ENCODE measurements at regions not wholly inside any gene's neighbourhood (a gene's known extent, or its start where the extent isn't known, plus 50 kb on each side); places are given as distances from the start of the nearest gene placed in this dataset.

DNA sequence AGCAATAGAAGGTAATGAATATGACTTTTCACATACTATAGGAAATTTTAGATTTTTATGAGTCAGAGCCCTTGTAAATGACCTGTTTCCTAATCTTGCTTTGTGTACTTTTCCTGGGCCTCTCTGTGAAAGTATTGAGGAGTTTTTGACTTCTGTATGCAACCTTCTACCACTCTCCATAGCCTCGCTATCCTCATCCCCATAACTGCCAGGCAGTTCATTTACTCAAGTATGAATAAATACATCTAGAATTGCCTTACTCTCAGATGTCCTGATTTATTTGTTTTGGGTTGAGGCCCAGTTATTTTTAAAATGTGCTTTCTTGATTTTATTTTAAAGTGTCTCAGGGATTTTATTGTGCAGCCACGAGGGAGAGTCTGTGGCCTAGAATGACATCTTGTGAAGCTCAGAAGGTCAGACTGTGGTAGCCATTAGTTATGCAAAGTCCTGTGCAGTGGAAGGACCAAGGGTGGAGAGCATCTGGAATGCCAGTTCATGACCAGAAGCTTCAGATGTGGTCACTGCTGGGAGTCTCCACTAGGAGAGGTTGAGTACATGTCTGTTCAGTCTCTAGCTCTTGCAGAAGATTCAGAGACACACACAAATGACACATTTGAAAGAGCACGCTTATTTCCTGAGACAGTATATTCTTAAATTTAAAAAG is 346.2 kb upstream of the IMPG1 start:
- ATAC-seq (ENCODE audit: low FRiP score), result no peak

DNA sequence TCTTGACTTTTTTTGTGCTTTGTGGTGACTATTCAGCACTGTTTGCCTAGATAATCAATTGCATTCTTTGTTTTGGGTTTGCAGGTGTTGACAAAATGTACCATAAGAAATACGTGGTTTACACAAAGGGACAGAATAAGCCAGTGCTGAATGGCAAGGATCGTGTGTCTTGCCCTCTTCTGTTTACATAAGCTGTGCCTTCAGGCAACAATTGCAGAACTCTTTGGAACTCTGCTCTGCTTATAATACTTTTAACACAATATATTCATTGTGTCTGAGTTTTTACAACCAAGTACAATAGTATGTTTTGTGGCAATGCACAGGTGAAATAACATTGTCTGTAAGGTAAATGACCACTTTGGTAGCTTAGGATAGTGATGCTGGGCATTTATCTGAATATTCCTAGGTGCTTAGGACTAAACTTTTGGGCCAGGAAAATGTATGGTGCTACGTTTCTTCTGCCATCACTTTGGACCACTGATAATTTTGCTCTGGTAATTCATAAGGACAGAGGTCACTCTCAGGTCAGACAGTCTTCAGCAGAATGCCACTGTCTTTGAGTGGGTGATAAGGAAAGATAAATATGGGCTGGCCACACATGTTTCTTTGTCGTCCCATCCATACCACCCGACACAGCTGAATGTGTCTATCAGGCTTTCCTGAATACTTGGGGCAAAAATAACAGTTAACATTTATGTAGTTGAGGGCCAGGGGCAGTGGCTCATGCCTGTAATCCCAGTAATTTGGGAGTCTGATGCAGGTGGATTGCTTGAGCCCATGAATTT is 344.6 kb upstream of the IMPG1 start:
- WGBS, 2 donors, result 20 to 24% methylated on average over 5 of the region's 5 CpGs
- H3K4me3 ChIP-seq (ENCODE audit: low read length in 2 of 2), result no peak overlapping the region
- no peaks in the 10 kb centered on the region for H3K9me3 ChIP-seq (ENCODE audit: control insufficient read depth, low read length)
- intact Hi-C loops (cut with DNase I), result no loop called here
- H3K4me1 ChIP-seq (ENCODE audit: control insufficient read depth in 1 of 2, insufficient read depth in 2 of 2, low read length in 2 of 2), result peaks cover 0 to 2% of the 10 kb centered on the region in 2 donors
- H3K27ac ChIP-seq (ENCODE audit: low read depth in 1 of 2, low read length in 2 of 2), result no peak overlapping the region
- no peak for DNase-seq
- peak; percentile 11 for ATAC-seq (ENCODE audit: low FRiP score)
- no peaks in the 10 kb centered on the region for H3K36me3 ChIP-seq (ENCODE audit: control insufficient read depth in 1 of 2, insufficient read depth in 2 of 2, low read length in 1 of 2)
- no peaks in the 10 kb centered on the region for H3K27me3 ChIP-seq (ENCODE audit: control insufficient read depth in 1 of 2, insufficient read depth in 2 of 2, low read length in 1 of 2)

More for the DNA sequence above, 346.2 kb upstream of the IMPG1 start:
- DNase-seq, result no peak
- 39 to 50% methylated on average over 3 of the region's 3 CpGs for WGBS, 2 donors
- Histone ChIP-seq H3K9me3 (ENCODE audit: control insufficient read depth, low read length) (no peaks in the 10 kb centered on the region), H3K27ac (ENCODE audit: low read depth in 1 of 2, low read length in 2 of 2) (no peak overlapping the region), H3K27me3 (ENCODE audit: control insufficient read depth in 1 of 2, insufficient read depth in 2 of 2, low read length in 1 of 2) (no peaks in the 10 kb centered on the region), H3K4me3 (ENCODE audit: low read length in 2 of 2) (no peak overlapping the region), H3K36me3 (ENCODE audit: control insufficient read depth in 1 of 2, insufficient read depth in 2 of 2, low read length in 1 of 2) (no peaks in the 10 kb centered on the region), H3K4me1 (ENCODE audit: control insufficient read depth in 1 of 2, insufficient read depth in 2 of 2, low read length in 2 of 2) (peaks cover 0 to 2% of the 10 kb centered on the region in 2 donors)
- intact Hi-C loops (cut with DNase I), result no loop called here

DNA sequence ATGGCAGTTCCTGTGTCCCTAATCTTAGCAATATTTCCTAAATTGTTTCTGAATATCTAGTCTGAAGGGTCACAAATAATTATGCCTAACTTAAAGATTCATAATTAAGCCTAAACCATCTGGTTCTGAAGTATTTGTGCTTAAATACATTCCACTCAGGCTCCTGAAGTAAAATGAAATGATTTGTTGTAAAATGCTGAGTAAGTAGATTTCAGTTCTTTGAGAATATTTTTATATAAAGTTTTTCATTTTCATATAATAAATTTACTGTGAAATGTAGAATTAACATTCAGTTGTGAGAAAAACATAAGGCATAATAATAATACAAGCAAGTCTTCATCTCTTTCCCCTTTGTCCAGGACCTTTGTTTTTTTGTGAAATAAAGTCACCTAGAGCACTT is 330.6 kb upstream of the IMPG1 start:
- Histone ChIP-seq H3K27me3 (ENCODE audit: control insufficient read depth in 1 of 2, insufficient read depth in 2 of 2, low read length in 1 of 2) (no peaks in the 10 kb centered on the region), H3K4me1 (ENCODE audit: control insufficient read depth in 1 of 2, insufficient read depth in 2 of 2, low read length in 2 of 2) (no peaks in the 10 kb centered on the region), H3K27ac (ENCODE audit: low read depth in 1 of 2, low read length in 2 of 2) (no peak overlapping the region), H3K9me3 (ENCODE audit: control insufficient read depth, low read length) (no peaks in the 10 kb centered on the region), H3K36me3 (ENCODE audit: control insufficient read depth in 1 of 2, insufficient read depth in 2 of 2, low read length in 1 of 2) (no peaks in the 10 kb centered on the region), H3K4me3 (ENCODE audit: low read length in 2 of 2) (no peak overlapping the region)
- DNase-seq, result no peak
- no peak for ATAC-seq (ENCODE audit: low FRiP score)
- intact Hi-C loops (cut with DNase I), result no loop called here

DNA sequence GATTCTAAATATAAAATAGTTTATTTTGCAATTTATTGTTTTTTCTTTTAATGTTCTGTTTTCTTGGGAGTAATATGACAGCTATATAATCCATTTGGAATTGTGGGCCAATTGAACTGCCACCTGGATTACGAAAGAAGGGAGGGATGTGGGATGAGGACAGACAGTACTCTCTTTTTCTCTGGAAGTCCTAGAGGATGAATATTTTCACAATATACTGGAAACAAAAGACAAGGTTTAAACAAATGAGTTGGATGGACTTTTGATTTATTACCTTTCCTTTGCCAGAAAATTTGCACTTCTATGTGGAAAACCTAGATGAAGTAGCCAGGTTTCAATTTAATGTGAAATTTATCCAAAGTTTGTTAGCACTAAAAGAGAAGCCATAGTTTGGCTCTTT is 325.5 kb upstream of the IMPG1 start:
- intact Hi-C loops (cut with DNase I), result no loop called here
- Histone ChIP-seq H3K27ac (ENCODE audit: low read depth in 1 of 2, low read length in 2 of 2) (no peak overlapping the region), H3K9me3 (ENCODE audit: control insufficient read depth, low read length) (no peaks in the 10 kb centered on the region), H3K4me3 (ENCODE audit: low read length in 2 of 2) (no peak overlapping the region), H3K27me3 (ENCODE audit: control insufficient read depth in 1 of 2, insufficient read depth in 2 of 2, low read length in 1 of 2) (no peaks in the 10 kb centered on the region), H3K36me3 (ENCODE audit: control insufficient read depth in 1 of 2, insufficient read depth in 2 of 2, low read length in 1 of 2) (no peaks in the 10 kb centered on the region), H3K4me1 (ENCODE audit: control insufficient read depth in 1 of 2, insufficient read depth in 2 of 2, low read length in 2 of 2) (no peaks in the 10 kb centered on the region)
- ATAC-seq (ENCODE audit: low FRiP score), result no peak
- no peak for DNase-seq
- 87 to 90% methylated on average over 1 of the region's 1 CpG for WGBS, 2 donors

DNA sequence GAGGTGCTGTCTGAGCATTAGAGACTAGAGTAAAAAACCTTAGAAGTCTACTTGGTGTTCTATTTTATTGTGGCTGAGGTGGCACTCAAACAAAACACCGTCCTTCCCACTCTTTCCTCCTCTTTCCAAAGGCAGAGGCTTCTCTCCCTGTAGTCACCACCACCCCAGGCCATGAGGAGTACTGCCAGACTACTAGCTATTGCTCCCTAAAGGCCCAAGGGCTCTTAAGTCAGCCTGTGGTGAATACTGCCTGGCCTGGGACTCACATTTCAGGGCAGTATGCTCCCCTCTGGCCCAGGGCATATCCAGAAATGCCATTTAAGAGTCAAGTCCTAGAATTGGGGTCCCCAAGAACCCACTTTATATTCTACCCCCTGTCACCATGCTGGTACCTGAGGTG is 309.7 kb upstream of the IMPG1 start:
- DNase-seq, result no peak
- WGBS, 2 donors, result 62 to 66% methylated on average over 1 of the region's 1 CpG
- Histone ChIP-seq H3K4me1 (ENCODE audit: control insufficient read depth in 1 of 2, insufficient read depth in 2 of 2, low read length in 2 of 2) (no peaks in the 10 kb centered on the region), H3K9me3 (ENCODE audit: control insufficient read depth, low read length) (peaks cover 8% of the 10 kb centered on the region), H3K27me3 (ENCODE audit: control insufficient read depth in 1 of 2, insufficient read depth in 2 of 2, low read length in 1 of 2) (no peaks in the 10 kb centered on the region), H3K27ac (ENCODE audit: low read depth in 1 of 2, low read length in 2 of 2) (no peak overlapping the region), H3K4me3 (ENCODE audit: low read length in 2 of 2) (no peak overlapping the region), H3K36me3 (ENCODE audit: control insufficient read depth in 1 of 2, insufficient read depth in 2 of 2, low read length in 1 of 2) (no peaks in the 10 kb centered on the region)
- intact Hi-C loops (cut with DNase I), result no loop called here
- no peak for ATAC-seq (ENCODE audit: low FRiP score)

DNA sequence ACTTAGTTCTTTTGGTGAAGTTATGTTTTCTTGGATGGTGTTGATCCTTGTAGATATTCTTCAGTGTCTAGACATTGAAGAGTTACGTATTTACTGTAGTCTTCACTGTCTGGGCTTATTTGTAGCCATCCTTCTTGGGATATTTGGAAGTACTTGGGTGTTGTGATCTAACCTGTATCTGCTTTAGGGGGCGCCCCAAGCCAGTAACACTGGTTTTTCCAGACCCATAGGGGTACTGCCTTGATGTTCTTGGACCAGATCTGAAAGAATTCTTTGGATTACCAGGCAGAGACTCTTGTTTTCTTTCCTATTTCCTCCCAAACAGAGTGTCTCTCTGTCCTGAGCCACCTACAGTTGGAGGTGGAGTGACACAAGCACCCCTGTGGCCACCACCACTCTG is 309.1 kb upstream of the IMPG1 start:
- 50 to 54% methylated on average over 2 of the region's 2 CpGs for WGBS, 2 donors
- DNase-seq (no peak), ATAC-seq (ENCODE audit: low FRiP score) (no peak)
- Histone ChIP-seq H3K4me1 (ENCODE audit: control insufficient read depth in 1 of 2, insufficient read depth in 2 of 2, low read length in 2 of 2) (no peaks in the 10 kb centered on the region), H3K9me3 (ENCODE audit: control insufficient read depth, low read length) (peaks cover 8% of the 10 kb centered on the region), H3K27me3 (ENCODE audit: control insufficient read depth in 1 of 2, insufficient read depth in 2 of 2, low read length in 1 of 2) (no peaks in the 10 kb centered on the region), H3K36me3 (ENCODE audit: control insufficient read depth in 1 of 2, insufficient read depth in 2 of 2, low read length in 1 of 2) (no peaks in the 10 kb centered on the region), H3K27ac (ENCODE audit: low read depth in 1 of 2, low read length in 2 of 2) (no peak overlapping the region), H3K4me3 (ENCODE audit: low read length in 2 of 2) (no peak overlapping the region)
- intact Hi-C loops (cut with DNase I), result no loop called here

DNA sequence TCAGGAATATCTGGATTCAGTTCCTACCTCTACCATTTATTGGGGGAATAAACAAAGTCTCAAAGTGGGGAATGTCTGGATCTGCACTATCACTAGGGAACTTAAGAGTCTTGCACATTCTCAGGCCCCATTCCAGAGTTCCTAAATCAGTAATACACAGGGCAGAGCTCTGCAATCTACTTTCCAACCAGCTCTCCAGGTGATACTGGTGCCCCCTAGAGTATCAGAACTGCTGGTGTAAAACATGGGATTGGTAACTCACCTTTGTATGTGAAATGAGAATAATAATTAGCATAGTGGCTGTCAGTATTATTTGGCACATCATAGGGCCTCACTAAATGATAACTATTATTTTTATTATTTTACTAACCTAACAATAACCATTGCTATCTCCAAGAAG is 278.8 kb upstream of the IMPG1 start:
- Histone ChIP-seq H3K27ac (ENCODE audit: low read depth in 1 of 2, low read length in 2 of 2) (no peak overlapping the region), H3K9me3 (ENCODE audit: control insufficient read depth, low read length) (no peaks in the 10 kb centered on the region), H3K4me3 (ENCODE audit: low read length in 2 of 2) (no peak overlapping the region), H3K27me3 (ENCODE audit: control insufficient read depth in 1 of 2, insufficient read depth in 2 of 2, low read length in 1 of 2) (no peaks in the 10 kb centered on the region), H3K4me1 (ENCODE audit: control insufficient read depth in 1 of 2, insufficient read depth in 2 of 2, low read length in 2 of 2) (no peaks in the 10 kb centered on the region), H3K36me3 (ENCODE audit: control insufficient read depth in 1 of 2, insufficient read depth in 2 of 2, low read length in 1 of 2) (no peaks in the 10 kb centered on the region)
- ATAC-seq (ENCODE audit: low FRiP score) (no peak), DNase-seq (no peak)
- intact Hi-C loops (cut with DNase I), result no loop called here

DNA sequence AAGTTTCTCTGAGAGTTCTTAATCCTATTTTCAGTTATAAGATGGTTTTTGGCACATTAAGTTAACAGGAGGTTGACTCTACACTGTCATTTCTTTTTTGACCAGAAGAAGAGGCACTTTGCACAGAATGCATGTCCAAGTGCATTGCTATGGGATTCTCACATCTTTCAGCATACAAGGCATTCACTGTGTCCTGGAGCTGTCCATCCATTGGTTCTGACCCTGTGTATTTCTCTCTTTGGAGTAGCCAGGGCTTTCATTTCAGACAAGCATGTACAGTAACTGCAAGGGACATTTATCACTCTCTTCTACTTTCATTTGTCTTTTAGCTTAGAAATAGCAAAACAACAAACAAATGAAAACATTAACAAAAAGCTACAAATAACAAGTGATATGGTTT is 275.1 kb upstream of the IMPG1 start:
- Histone ChIP-seq H3K4me1 (ENCODE audit: control insufficient read depth in 1 of 2, insufficient read depth in 2 of 2, low read length in 2 of 2) (no peaks in the 10 kb centered on the region), H3K36me3 (ENCODE audit: control insufficient read depth in 1 of 2, insufficient read depth in 2 of 2, low read length in 1 of 2) (no peaks in the 10 kb centered on the region), H3K27ac (ENCODE audit: low read depth in 1 of 2, low read length in 2 of 2) (no peak overlapping the region), H3K27me3 (ENCODE audit: control insufficient read depth in 1 of 2, insufficient read depth in 2 of 2, low read length in 1 of 2) (no peaks in the 10 kb centered on the region), H3K4me3 (ENCODE audit: low read length in 2 of 2) (no peak overlapping the region), H3K9me3 (ENCODE audit: control insufficient read depth, low read length) (no peaks in the 10 kb centered on the region)
- intact Hi-C loops (cut with DNase I), result no loop called here
- no peak for ATAC-seq (ENCODE audit: low FRiP score)
- DNase-seq, result no peak

DNA sequence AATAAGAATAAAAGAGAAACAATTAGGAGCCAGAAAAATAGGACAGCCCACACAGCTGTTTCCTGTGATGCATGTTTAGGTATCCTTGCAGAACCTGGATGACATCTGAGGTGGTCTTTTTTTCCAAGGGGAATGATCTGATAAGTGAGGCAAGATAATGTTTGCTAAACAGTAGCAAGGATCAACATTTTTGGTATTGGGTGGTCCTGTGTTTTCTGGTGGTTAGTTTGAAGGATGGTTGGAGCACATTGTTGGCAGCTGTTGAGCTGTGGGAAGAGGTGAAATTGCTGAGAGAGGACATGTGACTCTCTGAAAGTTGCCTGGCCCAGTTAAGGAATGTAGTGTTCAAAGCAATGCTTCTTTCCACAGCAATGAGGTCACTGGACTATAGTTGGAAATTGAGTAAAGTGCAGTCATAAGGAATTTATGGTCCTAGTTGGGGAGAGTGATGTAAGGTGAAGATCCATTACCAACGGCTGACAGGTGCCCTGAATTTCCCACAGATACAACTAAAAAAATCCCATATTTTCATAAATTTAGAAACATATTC is 270.2 kb upstream of the IMPG1 start:
- H3K4me3 ChIP-seq (ENCODE audit: low read length in 2 of 2), result no peak overlapping the region
- H3K4me1 ChIP-seq (ENCODE audit: control insufficient read depth in 1 of 2, insufficient read depth in 2 of 2, low read length in 2 of 2), result no peaks in the 10 kb centered on the region
- intact Hi-C loops (cut with DNase I), result no loop called here
- WGBS, 2 donors, result 48 to 59% methylated on average over 1 of the region's 1 CpG
- no peaks in the 10 kb centered on the region for H3K9me3 ChIP-seq (ENCODE audit: control insufficient read depth, low read length)
- DNase-seq (no peak), ATAC-seq (ENCODE audit: low FRiP score) (no peak)
- H3K36me3 ChIP-seq (ENCODE audit: control insufficient read depth in 1 of 2, insufficient read depth in 2 of 2, low read length in 1 of 2), result no peaks in the 10 kb centered on the region
- no peak overlapping the region for H3K27ac ChIP-seq (ENCODE audit: low read depth in 1 of 2, low read length in 2 of 2)
- no peaks in the 10 kb centered on the region for H3K27me3 ChIP-seq (ENCODE audit: control insufficient read depth in 1 of 2, insufficient read depth in 2 of 2, low read length in 1 of 2)

Data from aorta (tissue), 5 donors.